Kidney (tissue), 13 donors: ENCODE measurements at regions not wholly inside any gene's neighbourhood (a gene's known extent, or its start where the extent isn't known, plus 50 kb on each side); places are given as distances from the start of the nearest gene placed in this dataset.

Experiments
- DNase-seq, 5 donors: peaks; one replicate each; pipeline ENCODE4 v3.0.0-alpha.2; 2013 to 2020
- FAIRE-seq: peaks from 2 replicates; lab custom pipeline; 2012; peaks lifted over from hg19 to GRCh38; lab: Jason Lieb, UNC
- H3K27ac ChIP-seq, 2 donors: one replicate each; pipeline ENCODE4 v1.7.0; 2013; ENCODE audit warnings: low read depth in 2 of 2, low read length in 2 of 2, inconsistent platforms in 1 of 2
- H3K27me3 ChIP-seq: one replicate; pipeline ENCODE4 v1.7.1; 2013; ENCODE audit warnings: low read length, inconsistent platforms; ENCODE audit not compliant: control insufficient read depth, insufficient read depth
- H3K36me3 ChIP-seq, 3 donors: one replicate each; pipeline versions ENCODE4 v1.7.0 to v1.7.1; 2013; ENCODE audit warnings: low read length in 3 of 3, control low read depth in 1 of 3, inconsistent platforms in 1 of 3; ENCODE audit not compliant: insufficient read depth in 3 of 3, control insufficient read depth in 2 of 3
- H3K4me1 ChIP-seq, 3 donors: one replicate each; pipeline versions ENCODE4 v1.7.0 to v1.7.1; 2013; ENCODE audit warnings: low read length in 3 of 3, inconsistent platforms in 1 of 3, low read depth in 1 of 3; ENCODE audit not compliant: control insufficient read depth in 2 of 3, insufficient read depth in 2 of 3
- H3K4me3 ChIP-seq, 3 donors: one replicate each; pipeline versions ENCODE4 v1.7.0 to v1.8.1; 2013; ENCODE audit warnings: low read length in 3 of 3, control low read depth in 1 of 3, inconsistent platforms in 1 of 3
- H3K9ac ChIP-seq, 3 donors: one replicate each; pipeline versions ENCODE4 v1.7.0 to v1.7.1; 2013; ENCODE audit warnings: low read length in 3 of 3, control low read depth in 1 of 3, inconsistent platforms in 1 of 3
- H3K9me3 ChIP-seq, 3 donors: one replicate each; pipeline versions ENCODE4 v1.7.0 to v1.7.1; 2013; ENCODE audit warnings: low read length in 3 of 3, control low read depth in 1 of 3, inconsistent platforms in 1 of 3; ENCODE audit not compliant: control insufficient read depth in 2 of 3, insufficient read depth in 1 of 3
- CTCF ChIP-seq: IDR thresholded peaks from 3 replicates; pipeline ENCODE4 v1.5.1; 2012; ENCODE audit warnings: mild to moderate bottlenecking, moderate library complexity, borderline replicate concordance; ENCODE audit not compliant: insufficient read depth; ENCODE audit errors: extremely low read depth
- intact Hi-C: fragments of 100-400 bp; cut with DNase I; formaldehyde crosslinking; loops from one replicate; pipeline ENCODE4 v1.11.1; 2022
- donor health status: control.
- donor health status: control.
- donor health status: control.
- donor health status: control.
- donor health status: control.
- donor health status: DM: yes; HTN: yes; CAD: no.
- donor health status: Normal renal cell carcinoma (clear cell type).

- H3K4me3 ChIP-seq, result no peak overlapping the region
- intact Hi-C loops, result no loop called here
- no peak overlapping the region for H3K9ac ChIP-seq
- no peaks in the 10 kb centered on the region for H3K36me3 ChIP-seq
- no peak for DNase-seq
- H3K9me3 ChIP-seq, result no peaks in the 10 kb centered on the region
- peak overlapping the region; percentile 41 to 48 for H3K27ac ChIP-seq
- peaks cover 9 to 20% (median 19%) of the 10 kb centered on the region in 3 donors for H3K4me1 ChIP-seq
- no peak for TF ChIP-seq CTCF
- FAIRE-seq, result no peak
- no peaks in the 10 kb centered on the region for H3K27me3 ChIP-seq
Observed at GRCh38 chr9:129501771-129502319, 119.1 kb downstream of the C9orf50 start.

GRCh38 chr9:129500863-129501770 lies 119.8 kb downstream of the C9orf50 start:
- Histone ChIP-seq H3K4me1 (peaks cover 9 to 24% (median 19%) of the 10 kb centered on the region in 3 donors), H3K27ac (peak overlapping the region; percentile 16 to 46), H3K27me3 (no peaks in the 10 kb centered on the region), H3K9me3 (no peaks in the 10 kb centered on the region), H3K9ac (peak overlapping the region in 1 of 3 donors; percentile 10), H3K36me3 (no peaks in the 10 kb centered on the region), H3K4me3 (no peak overlapping the region)
- intact Hi-C loops, result no loop called here
- DNase-seq, result no peak
- FAIRE-seq, result no peak
- TF ChIP-seq CTCF, result no peak

GRCh38 chr9:129500161-129500862 lies 120.6 kb downstream of the C9orf50 start:
- FAIRE-seq, result no peak
- no peak overlapping the region for H3K4me3 ChIP-seq
- TF ChIP-seq CTCF, result no peak
- H3K27ac ChIP-seq, result peak overlapping the region; percentile 16 to 46
- H3K27me3 ChIP-seq, result no peaks in the 10 kb centered on the region
- H3K36me3 ChIP-seq, result no peaks in the 10 kb centered on the region
- H3K4me1 ChIP-seq, result peaks cover 9 to 30% (median 19%) of the 10 kb centered on the region in 3 donors
- no peaks in the 10 kb centered on the region for H3K9me3 ChIP-seq
- DNase-seq, result peak in 4 of 5 donors; percentile 67 to 83 (median 74)
- intact Hi-C loops, result no loop called here
- H3K9ac ChIP-seq, result peak overlapping the region in 1 of 3 donors; percentile 10
